PC-3 (cell line): ENCODE measurements at regions not wholly inside any gene's neighbourhood (a gene's known extent, or its start where the extent isn't known, plus 50 kb on each side); places are given as distances from the start of the nearest gene placed in this dataset.

Experiments
- CTCF ChIP-seq: fragments of 300-600 bp; sonication (generic); conservative IDR thresholded peaks from 2 replicates; pipeline ENCODE4 v1.5.1; 2017; ENCODE audit warnings: antibody characterized with exemption, low read depth, mild to moderate bottlenecking, low read length
- EZH2 ChIP-seq: fragments of 300-600 bp; sonication (generic); IDR thresholded peaks from one replicate; pipeline ENCODE4 v1.6.1; 2017; ENCODE audit warnings: antibody characterized with exemption, mild to moderate bottlenecking, low read length; ENCODE audit not compliant: unreplicated experiment

GRCh38 chr3:72463083-72463482 lies 385.2 kb downstream of the SHQ1 start:
- TF ChIP-seq CTCF, result no peak
- no peak for TF ChIP-seq EZH2
